Uterus (tissue), 2 donors: ENCODE measurements at regions not wholly inside any gene's neighbourhood (a gene's known extent, or its start where the extent isn't known, plus 50 kb on each side); places are given as distances from the start of the nearest gene placed in this dataset.

Experiments
- CTCF ChIP-seq, 4 experiments: fragments of 200-600 bp in 2 of 4; fragments of 450-650 bp in 2 of 4; sonication (generic) in 2 of 4; IDR thresholded peaks; one replicate each; pipeline ENCODE4 v1.5.1; 2016 to 2019; ENCODE audit warnings: antibody characterized with exemption in 4 of 4, mild to moderate bottlenecking in 2 of 4, moderate library complexity in 1 of 4
- POLR2A ChIP-seq, 2 donors: fragments of 450-650 bp; IDR thresholded peaks; one replicate each; pipeline ENCODE4 v1.6.1; 2016; ENCODE audit warnings: antibody characterized with exemption in 2 of 2, mild to moderate bottlenecking in 1 of 2, moderate library complexity in 1 of 2

GRCh38 chr12:115758877-115759620, 518.4 kb downstream of the MED13L start:
- TF ChIP-seq POLR2A (IDR thresholded peaks at IDR 0.05) (no peak), CTCF (IDR thresholded peaks at IDR 0.05) (no peak)
